SK-N-SH (cell line): ENCODE measurements at regions not wholly inside any gene's neighbourhood (a gene's known extent, or its start where the extent isn't known, plus 50 kb on each side); places are given as distances from the start of the nearest gene placed in this dataset.

Experiments used
- CTCF ChIA-PET: fragments of 300-600, 350-600 bp; formaldehyde crosslinking; extraction: SDS; loops from one replicate; lab custom pipeline; 2021; lab: Yijun Ruan, JAX
- POLR2A ChIA-PET: fragments of 350-600 bp; sonication (Branson Sonifier 250); formaldehyde crosslinking; extraction: SDS; loops from one replicate; lab custom pipeline; 2020; ENCODE audit warnings: antibody characterized with exemption, inconsistent platforms; lab: Yijun Ruan, JAX
- DNase-seq: peaks from one replicate; pipeline ENCODE4 v3.0.0; 2012
- H2AFZ ChIP-seq: fragments of 200-600 bp; sonication (generic); 2 replicates; pipeline ENCODE4 v1.8.1; 2016; ENCODE audit warnings: antibody characterized with exemption, mild to moderate bottlenecking, low read depth
- H3F3A ChIP-seq: fragments of 200-600 bp; sonication (generic); replicated peaks from 2 replicates; pipeline ENCODE3; 2016; ENCODE audit warnings: antibody characterized with exemption, mild to moderate bottlenecking; ENCODE audit not compliant: insufficient read depth
- H3K27ac ChIP-seq, 2 experiments: fragments of 200-500 bp in 1 of 2; fragments of 200-600 bp in 1 of 2; sonication (Bioruptor generic) in 1 of 2; sonication (generic), shearing (Covaris generic) in 1 of 2; 2 replicates each; pipeline versions ENCODE4 v1.5.1 to v1.6.1; 2014 to 2016; ENCODE audit warnings: low read depth in 2 of 2, inconsistent platforms in 1 of 2, low read length in 1 of 2, mild to moderate bottlenecking in 1 of 2, mixed read lengths in 1 of 2
- H3K27me3 ChIP-seq: fragments of 200-600 bp; sonication (generic), shearing (Covaris generic); 2 replicates; pipeline ENCODE4 v1.6.1; 2016; ENCODE audit warnings: mixed run types; ENCODE audit not compliant: insufficient read depth
- H3K36me3 ChIP-seq, 2 experiments: fragments of 200-500 bp in 1 of 2; fragments of 200-600 bp in 1 of 2; sonication (Bioruptor generic) in 1 of 2; sonication (generic) in 1 of 2; replicated peaks in 1 of 2; 2 replicates each; pipeline versions ENCODE3 to v1.5.1; 2014 to 2016; ENCODE audit warnings: low read length in 1 of 2, mild to moderate bottlenecking in 1 of 2; ENCODE audit not compliant: insufficient read depth in 2 of 2, control insufficient read depth in 1 of 2
- H3K4me1 ChIP-seq, 2 experiments: fragments of 200-500 bp in 1 of 2; fragments of 200-600 bp in 1 of 2; sonication (Bioruptor generic) in 1 of 2; sonication (generic), shearing (Covaris generic) in 1 of 2; 2 replicates each; pipeline versions ENCODE4 v1.5.1 to v1.6.1; 2014 to 2016; ENCODE audit warnings: low read depth in 1 of 2, low read length in 1 of 2, mixed run types in 1 of 2; ENCODE audit not compliant: insufficient read depth in 2 of 2, control insufficient read depth in 1 of 2
- H3K4me2 ChIP-seq: fragments of 200-600 bp; sonication (generic), shearing (Covaris generic); 2 replicates; pipeline ENCODE4 v1.6.1; 2017; ENCODE audit warnings: mixed run types
- H3K4me3 ChIP-seq, 2 experiments: fragments of 200-500 bp in 1 of 2; fragments of 200-600 bp in 1 of 2; sonication (Bioruptor generic) in 1 of 2; sonication (generic), shearing (Covaris generic) in 1 of 2; 2 replicates each; pipeline versions ENCODE4 v1.5.1 to v1.8.1; 2014 to 2016; ENCODE audit warnings: low read depth in 2 of 2, inconsistent platforms in 1 of 2, low read length in 1 of 2, mild to moderate bottlenecking in 1 of 2, mixed read lengths in 1 of 2, moderate library complexity in 1 of 2
- H3K79me2 ChIP-seq: fragments of 200-600 bp; sonication (generic); 2 replicates; pipeline ENCODE4 v1.8.1; 2017; ENCODE audit warnings: mild to moderate bottlenecking; ENCODE audit not compliant: insufficient read depth
- H3K9ac ChIP-seq: fragments of 200-600 bp; sonication (generic); 2 replicates; pipeline ENCODE4 v1.6.1; 2017; ENCODE audit warnings: mixed run types
- H3K9me2 ChIP-seq: fragments of 200-600 bp; sonication (generic); 2 replicates; pipeline ENCODE4 v1.6.1; 2017; ENCODE audit warnings: mixed run types
- H3K9me3 ChIP-seq: fragments of 200-600 bp; sonication (generic); 2 replicates; pipeline ENCODE4 v1.6.1; 2017; ENCODE audit warnings: mixed run types, mild to moderate bottlenecking, moderate library complexity
- H4K20me1 ChIP-seq: fragments of 200-600 bp; sonication (generic); 2 replicates; pipeline ENCODE4 v1.6.1; 2017; ENCODE audit warnings: mild to moderate bottlenecking, mixed run types; ENCODE audit not compliant: insufficient read depth
- CHD2 ChIP-seq: fragments of 150-350 bp; IDR thresholded peaks from 2 replicates; pipeline ENCODE4 v1.6.1; 2018; ENCODE audit warnings: low read length; ENCODE audit not compliant: partially characterized antibody
- ELF1 ChIP-seq: IDR thresholded peaks from 2 replicates; pipeline ENCODE4 v1.4.0; 2012
- EP300 ChIP-seq, 2 experiments: IDR thresholded peaks; 2 replicates each; pipeline versions ENCODE4 v1.4.0 to v1.6.1; 2012; ENCODE audit warnings: borderline replicate concordance in 1 of 2, low read depth in 1 of 2, low read length in 1 of 2
- EZH2phosphoT487 ChIP-seq: fragments of 200-600 bp; sonication (generic); IDR thresholded peaks from 2 replicates; pipeline ENCODE4 v1.6.1; 2017; ENCODE audit warnings: low read depth, mixed run types, mild to moderate bottlenecking, antibody characterized with exemption, moderate library complexity, borderline replicate concordance
- FOSL2 ChIP-seq: IDR thresholded peaks from 2 replicates; pipeline ENCODE4 v1.4.0; 2012; ENCODE audit warnings: low read depth, mild to moderate bottlenecking, moderate library complexity, borderline replicate concordance
- FOXJ3 ChIP-seq: sonication (generic); formaldehyde crosslinking; IDR thresholded peaks from 2 replicates; pipeline ENCODE4 v1.5.1; 2020; ENCODE audit warnings: mild to moderate bottlenecking, missing genetic modification reagents
- FOXM1 ChIP-seq: IDR thresholded peaks from 2 replicates; pipeline ENCODE4 v1.4.0; 2012; ENCODE audit warnings: low read depth, mild to moderate bottlenecking
- IRF3 ChIP-seq: fragments of 150-350 bp; IDR thresholded peaks from 2 replicates; pipeline ENCODE4 v1.6.1; 2016; ENCODE audit warnings: mild to moderate bottlenecking, low read depth, low read length
- JUND ChIP-seq: IDR thresholded peaks from 2 replicates; pipeline ENCODE4 v1.4.0; 2012
- NFIC ChIP-seq: IDR thresholded peaks from 2 replicates; pipeline ENCODE4 v1.4.0; 2012; ENCODE audit warnings: borderline replicate concordance
- NRF1 ChIP-seq: IDR thresholded peaks from 2 replicates; pipeline ENCODE4 v1.6.1; 2012; ENCODE audit warnings: low read depth, mild to moderate bottlenecking, low read length
- POLR2AphosphoS5 ChIP-seq: IDR thresholded peaks from 2 replicates; pipeline ENCODE4 v1.6.1; 2012; ENCODE audit warnings: low read depth, low read length
- REST ChIP-seq: IDR thresholded peaks from 2 replicates; pipeline ENCODE4 v1.6.1; 2012; ENCODE audit warnings: mild to moderate bottlenecking, low read depth, low read length, moderate library complexity
- SIN3A ChIP-seq: IDR thresholded peaks from 2 replicates; pipeline ENCODE4 v1.6.1; 2012; ENCODE audit warnings: low read depth, mild to moderate bottlenecking, low read length, moderate library complexity, borderline replicate concordance
- SMC3 ChIP-seq: IDR thresholded peaks from 2 replicates; pipeline ENCODE4 v1.6.1; 2012; ENCODE audit warnings: low read depth, low read length, improper control_type of control experiment
- TCF12 ChIP-seq: IDR thresholded peaks from 2 replicates; pipeline ENCODE4 v1.4.0; 2012
- TEAD4 ChIP-seq: IDR thresholded peaks from 2 replicates; pipeline ENCODE4 v1.4.0; 2012; ENCODE audit warnings: mild to moderate bottlenecking, borderline replicate concordance; ENCODE audit not compliant: insufficient read depth
- WGBS: methylation state at CpG from one replicate; pipeline ENCODE4 v1.1.6; 2017; ENCODE audit warnings: low lambda C conversion rate; 5-methylcytosine and 5-hydroxymethylcytosine counted together
- TF ChIP-seq, protein P1 (sequence below): fragments of 150-350 bp; IDR thresholded peaks from 2 replicates; pipeline ENCODE4 v1.6.1; 2017; ENCODE audit warnings: antibody characterized with exemption, low read length, low read depth, borderline replicate concordance
- TF ChIP-seq, protein P2 (sequence below): IDR thresholded peaks from 2 replicates; pipeline ENCODE4 v1.4.0; 2012; ENCODE audit warnings: low read depth, borderline replicate concordance

- no peaks in the 10 kb centered on the region for H3K79me2 ChIP-seq
Measured at GRCh38 chr7:108985037-108985436, 415.4 kb downstream of the DNAJB9 start.

GRCh38 chr7:108989319-108989718 lies 419.6 kb downstream of the DNAJB9 start:
- WGBS, result 73% methylated on average over 2 of the region's 2 CpGs
- TF ChIP-seq, protein P1, sequence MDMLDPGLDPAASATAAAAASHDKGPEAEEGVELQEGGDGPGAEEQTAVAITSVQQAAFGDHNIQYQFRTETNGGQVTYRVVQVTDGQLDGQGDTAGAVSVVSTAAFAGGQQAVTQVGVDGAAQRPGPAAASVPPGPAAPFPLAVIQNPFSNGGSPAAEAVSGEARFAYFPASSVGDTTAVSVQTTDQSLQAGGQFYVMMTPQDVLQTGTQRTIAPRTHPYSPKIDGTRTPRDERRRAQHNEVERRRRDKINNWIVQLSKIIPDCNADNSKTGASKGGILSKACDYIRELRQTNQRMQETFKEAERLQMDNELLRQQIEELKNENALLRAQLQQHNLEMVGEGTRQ, result no peak
- TF ChIP-seq FOXJ3 (CRISPR knock-in tag), result no peak
- TF ChIP-seq TEAD4, result no peak
- no peak for TF ChIP-seq NFIC
- TF ChIP-seq FOXM1, result no peak
- no peak for TF ChIP-seq SIN3A
- no peak for TF ChIP-seq IRF3
- no peak for TF ChIP-seq ELF1
- TF ChIP-seq, protein P2, sequence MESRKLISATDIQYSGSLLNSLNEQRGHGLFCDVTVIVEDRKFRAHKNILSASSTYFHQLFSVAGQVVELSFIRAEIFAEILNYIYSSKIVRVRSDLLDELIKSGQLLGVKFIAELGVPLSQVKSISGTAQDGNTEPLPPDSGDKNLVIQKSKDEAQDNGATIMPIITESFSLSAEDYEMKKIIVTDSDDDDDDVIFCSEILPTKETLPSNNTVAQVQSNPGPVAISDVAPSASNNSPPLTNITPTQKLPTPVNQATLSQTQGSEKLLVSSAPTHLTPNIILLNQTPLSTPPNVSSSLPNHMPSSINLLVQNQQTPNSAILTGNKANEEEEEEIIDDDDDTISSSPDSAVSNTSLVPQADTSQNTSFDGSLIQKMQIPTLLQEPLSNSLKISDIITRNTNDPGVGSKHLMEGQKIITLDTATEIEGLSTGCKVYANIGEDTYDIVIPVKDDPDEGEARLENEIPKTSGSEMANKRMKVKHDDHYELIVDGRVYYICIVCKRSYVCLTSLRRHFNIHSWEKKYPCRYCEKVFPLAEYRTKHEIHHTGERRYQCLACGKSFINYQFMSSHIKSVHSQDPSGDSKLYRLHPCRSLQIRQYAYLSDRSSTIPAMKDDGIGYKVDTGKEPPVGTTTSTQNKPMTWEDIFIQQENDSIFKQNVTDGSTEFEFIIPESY, result no peak
- TF ChIP-seq EP300 (IDR thresholded peaks at IDR 0.05; ENCODE audit: borderline replicate concordance in 1 of 2, low read depth in 1 of 2, low read length in 1 of 2), result no peak
- no peak for TF ChIP-seq NRF1
- TF ChIP-seq JUND, result no peak
- TF ChIP-seq, all 33 proteins: peak for 0
- H3K27ac ChIP-seq, result no peak overlapping the region

More at GRCh38 chr7:108985037-108985436, 415.4 kb downstream of the DNAJB9 start:
- no peaks in the 10 kb centered on the region; the same call in 1 of the 2 replicates for H3K9me3 ChIP-seq
- no peak overlapping the region for H3K27ac ChIP-seq
- H3K4me3 ChIP-seq, result no peak overlapping the region
- no peaks in the 10 kb centered on the region; the same call in 1 of the 2 replicates for H3K9me2 ChIP-seq
- CTCF ChIA-PET, result interaction anchor here (1.1 to 3.5 kb wide), 4 partner anchors 12 to 481 kb away, joined by 3 to 16 read pairs (median 4); no protein-coding TSS in a partner anchor
- H3K4me1 ChIP-seq, result no peaks in the 10 kb centered on the region
- H2AFZ ChIP-seq, result no peak overlapping the region
- POLR2A ChIA-PET, result no interaction called here
- H3K27me3 ChIP-seq, result no peaks in the 10 kb centered on the region
- no peak overlapping the region for H3K9ac ChIP-seq
- H3K36me3 ChIP-seq, result no peaks in the 10 kb centered on the region
- DNase-seq, result no peak
- 26% methylated on average over 3 of the region's 3 CpGs for WGBS
- TF ChIP-seq POLR2AphosphoS5 (no peak), TCF12 (no peak), SMC3 (no peak), REST (no peak), CHD2 (no peak), TEAD4 (no peak), FOSL2 (no peak), JUND (no peak), NRF1 (no peak), ELF1 (no peak), EZH2phosphoT487 (no peak)
- H3K4me2 ChIP-seq, result no peak overlapping the region
- H3F3A ChIP-seq, result no peaks in the 10 kb centered on the region
- no peaks in the 10 kb centered on the region for H4K20me1 ChIP-seq

More at GRCh38 chr7:108989319-108989718, 419.6 kb downstream of the DNAJB9 start:
- no peak overlapping the region for H2AFZ ChIP-seq
- H3K4me1 ChIP-seq, result no peaks in the 10 kb centered on the region
- no peaks in the 10 kb centered on the region for H3F3A ChIP-seq
- H4K20me1 ChIP-seq, result no peaks in the 10 kb centered on the region
- CTCF ChIA-PET, result interaction anchor here (0.6 to 1.4 kb wide), 3 partner anchors 10 to 369 kb away, joined by 3 to 6 read pairs (median 4); no protein-coding TSS in a partner anchor
- POLR2A ChIA-PET, result no interaction called here
- no peak overlapping the region for H3K4me3 ChIP-seq
- H3K9me2 ChIP-seq, result no peaks in the 10 kb centered on the region
- H3K4me2 ChIP-seq, result no peak overlapping the region
- no peaks in the 10 kb centered on the region for H3K36me3 ChIP-seq
- H3K9ac ChIP-seq, result no peak overlapping the region
- peaks cover 3% of the 10 kb centered on the region; the same call in 1 of the 2 replicates for H3K9me3 ChIP-seq
- no peaks in the 10 kb centered on the region for H3K79me2 ChIP-seq
- no peaks in the 10 kb centered on the region for H3K27me3 ChIP-seq
- no peak for DNase-seq
